Cardiac septum (tissue), 1 donor: ENCODE measurements at regions not wholly inside any gene's neighbourhood (a gene's known extent, or its start where the extent isn't known, plus 50 kb on each side); places are given as distances from the start of the nearest gene placed in this dataset.

ENCODE experiments used
- DNase-seq: peaks from one replicate; pipeline ENCODE4 v3.0.0-alpha.2; 2020; ENCODE audit warnings: low spot score
- intact Hi-C: fragments of 100-400 bp; cut with DNase I; formaldehyde crosslinking; loops from one replicate; pipeline ENCODE4 v1.14.0; 2022
- donor health status: DM: no; HTN: no; CAD: no.

- intact Hi-C loops = no loop called here
- DNase-seq = no peak
Observed at GRCh38 chr1:116819081-116819480, 64.9 kb downstream of the CD2 start.

- intact Hi-C loops = no loop called here
- no peak for DNase-seq
Observed at GRCh38 chr1:116820369-116820768, 66.1 kb downstream of the CD2 start.

GRCh38 chr1:116821763-116822162, 67.5 kb downstream of the CD2 start:
- intact Hi-C loops = no loop called here

DNA sequence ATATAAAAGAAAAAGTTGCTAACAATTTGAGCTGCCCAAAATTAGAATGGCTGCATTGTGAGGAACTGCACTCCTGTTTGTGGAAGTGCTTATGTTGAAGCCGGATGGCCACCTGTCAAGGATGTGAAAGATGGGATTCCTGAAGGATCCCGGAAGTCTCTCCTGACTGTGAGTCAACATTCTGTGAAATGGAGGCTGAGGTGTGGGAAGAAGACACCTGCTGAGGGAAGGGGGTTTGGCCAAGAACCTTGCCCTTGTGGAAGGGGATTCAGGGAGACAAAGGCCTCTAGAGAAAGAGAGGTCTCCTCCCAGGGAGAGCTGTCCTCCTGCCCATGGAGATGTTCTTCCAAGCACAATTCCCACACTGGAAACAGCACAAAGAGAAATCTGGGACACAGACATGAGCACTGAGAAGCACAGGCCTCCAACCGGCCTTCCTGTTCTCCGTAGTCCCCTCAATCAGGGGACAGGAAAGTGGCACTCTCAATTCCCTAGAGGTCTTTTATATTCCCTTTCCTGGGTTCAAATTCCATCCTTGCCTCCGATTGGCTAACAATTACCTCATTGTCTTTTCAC, 70.5 kb downstream of the CD2 start:
- intact Hi-C loops = no loop called here
- no peak for DNase-seq

More at GRCh38 chr1:116821763-116822162, 67.5 kb downstream of the CD2 start:
- no peak for DNase-seq

DNA sequence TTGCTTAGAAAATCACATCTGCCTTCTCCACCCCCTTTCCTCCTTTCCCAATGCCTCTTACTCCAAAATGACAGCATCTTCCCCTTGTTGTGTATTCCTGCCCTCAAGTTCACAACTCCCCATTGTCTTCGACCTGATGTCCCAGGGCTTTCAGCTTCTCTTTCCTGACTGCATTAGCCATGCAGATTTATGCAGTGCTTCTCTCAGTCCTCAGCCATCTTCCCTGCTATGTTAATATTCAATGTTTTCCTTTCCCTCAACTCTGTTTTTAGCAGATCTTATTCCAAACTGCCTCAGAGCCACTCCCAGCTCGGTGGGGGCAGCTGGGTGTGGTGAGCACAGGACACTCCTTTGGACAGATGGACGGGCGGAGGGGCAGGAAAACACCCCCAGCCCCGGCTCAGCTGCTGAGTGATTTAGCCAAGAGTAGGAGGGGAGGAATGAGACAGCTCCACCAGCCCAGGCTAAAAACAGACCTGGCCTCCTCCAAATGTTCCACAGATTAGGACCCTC, 71.0 kb downstream of the CD2 start:
- intact Hi-C loops = no loop called here
- DNase-seq = no peak

DNA sequence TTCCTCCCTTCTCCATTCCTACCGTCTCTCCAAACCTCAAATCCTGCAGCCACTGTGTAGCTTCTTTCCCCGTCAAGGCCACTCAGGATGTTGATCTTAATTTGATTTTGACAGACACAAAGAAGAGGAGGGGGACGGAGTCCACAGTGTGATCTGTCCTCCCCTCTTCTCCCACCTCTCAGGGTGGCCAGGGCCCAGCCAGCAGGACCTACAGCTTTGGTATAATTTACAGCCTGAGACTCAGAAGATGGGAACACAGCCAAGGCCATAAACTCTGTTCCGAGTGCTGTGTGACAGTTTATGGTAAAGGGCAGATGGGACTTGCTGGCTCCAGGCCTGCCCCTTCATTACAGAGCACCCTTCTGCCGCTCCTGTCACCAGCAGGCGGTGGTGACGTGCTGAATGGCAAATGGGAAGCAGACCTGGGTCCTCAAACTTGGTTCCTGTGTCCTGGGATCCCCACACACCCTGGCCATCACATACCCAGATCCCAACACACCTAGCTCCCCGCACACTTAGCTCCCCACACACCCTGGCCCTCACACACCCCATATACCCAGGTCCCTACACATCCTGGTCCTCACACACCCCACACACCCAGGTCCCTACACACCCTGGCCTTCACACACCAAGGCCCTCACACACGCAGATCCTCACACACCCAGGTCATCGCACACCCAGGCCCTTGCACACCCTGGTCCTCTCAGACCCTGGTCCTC, 71.6 kb downstream of the CD2 start:
- DNase-seq = no peak
- intact Hi-C loops = no loop called here

GRCh38 chr1:116826818-116827606, 72.8 kb downstream of the CD2 start:
- DNase-seq = no peak
- intact Hi-C loops = no loop called here

DNA sequence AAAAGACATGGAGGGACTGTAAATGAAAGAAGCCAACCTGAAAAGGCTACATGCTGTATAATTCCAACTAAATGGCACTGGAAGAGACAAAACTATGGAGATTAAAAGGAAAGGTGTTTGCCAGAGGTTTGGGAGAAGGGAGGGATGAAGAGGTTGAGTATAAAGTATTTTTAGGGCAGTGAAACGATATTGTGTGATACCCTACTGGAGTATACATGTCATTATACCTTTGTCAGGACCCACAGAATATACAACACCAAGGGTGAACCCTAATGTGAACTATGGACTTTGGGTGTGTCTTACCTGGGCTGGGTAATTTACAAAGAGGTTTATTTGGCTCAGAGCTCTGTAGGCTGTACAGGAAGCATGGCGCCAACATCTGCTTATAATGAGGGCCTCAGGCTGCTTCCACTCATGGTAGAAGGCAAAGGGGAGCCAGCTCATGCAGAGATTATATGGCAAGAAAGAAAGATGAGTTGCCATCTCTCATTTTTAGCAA, 73.4 kb downstream of the CD2 start:
- intact Hi-C loops = no loop called here
- DNase-seq = no peak

DNA sequence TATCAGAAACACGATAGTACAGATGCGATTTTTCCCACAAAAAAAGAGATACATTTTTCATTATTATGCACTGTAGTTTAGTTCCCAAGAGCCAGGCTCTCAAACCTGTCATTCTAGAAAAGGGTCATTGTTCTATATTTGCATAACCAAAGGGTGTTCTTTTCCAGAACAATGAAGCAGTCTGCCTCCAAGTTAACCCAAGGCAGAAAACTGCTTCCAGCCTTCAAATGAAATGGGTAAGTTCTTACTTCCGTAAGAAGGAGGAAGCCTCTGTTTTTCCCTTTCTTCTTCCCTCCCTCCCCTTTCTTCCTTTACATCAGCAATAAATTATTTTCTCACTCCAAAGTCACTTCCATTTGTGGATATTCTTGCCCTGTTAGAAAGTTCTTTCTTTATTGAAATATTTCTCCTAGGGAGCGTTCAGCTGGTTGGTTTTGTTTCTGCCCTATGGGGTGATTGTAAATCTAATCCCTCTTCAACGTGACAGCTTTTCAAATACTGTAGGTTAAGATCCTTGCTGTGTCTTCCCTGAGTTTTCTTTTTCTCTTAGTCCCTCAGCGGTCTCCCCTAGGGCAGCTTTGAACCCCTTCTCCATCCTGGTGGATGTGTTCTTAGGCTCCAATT, 77.3 kb upstream of the PTGFRN start:
- intact Hi-C loops = no loop called here
- no peak for DNase-seq

DNA sequence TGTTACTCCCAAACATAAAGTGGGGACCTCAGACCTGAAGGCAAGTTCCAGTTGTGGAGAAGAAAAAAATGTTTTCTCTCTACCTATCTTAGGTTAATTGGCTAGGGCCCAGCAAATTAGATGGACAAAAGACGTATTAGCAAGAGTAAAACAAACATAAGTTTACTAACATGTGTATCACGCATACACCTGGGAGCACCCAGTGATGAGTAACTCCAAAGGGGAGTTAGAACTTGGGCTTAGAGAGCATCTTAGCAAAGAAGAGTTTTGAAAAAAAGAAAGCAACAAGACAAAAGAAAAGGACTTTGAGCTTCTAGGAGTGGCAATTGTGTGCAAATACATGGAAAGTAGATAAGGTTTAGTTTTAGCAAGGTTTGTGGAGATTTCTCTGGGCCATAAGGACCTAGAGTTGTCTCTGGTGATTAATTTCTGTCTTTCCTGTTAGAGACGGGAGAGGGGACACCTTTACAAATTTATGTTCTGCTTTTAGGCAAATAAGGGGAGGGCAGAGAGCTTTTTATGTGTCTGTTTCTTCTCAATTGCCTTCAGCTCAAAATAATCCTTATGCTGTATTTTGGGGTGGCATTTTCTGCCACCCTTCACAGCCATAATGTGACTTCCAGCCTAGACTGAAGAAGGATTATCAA, 76.7 kb upstream of the PTGFRN start:
- intact Hi-C loops = no loop called here
- no peak for DNase-seq

DNA sequence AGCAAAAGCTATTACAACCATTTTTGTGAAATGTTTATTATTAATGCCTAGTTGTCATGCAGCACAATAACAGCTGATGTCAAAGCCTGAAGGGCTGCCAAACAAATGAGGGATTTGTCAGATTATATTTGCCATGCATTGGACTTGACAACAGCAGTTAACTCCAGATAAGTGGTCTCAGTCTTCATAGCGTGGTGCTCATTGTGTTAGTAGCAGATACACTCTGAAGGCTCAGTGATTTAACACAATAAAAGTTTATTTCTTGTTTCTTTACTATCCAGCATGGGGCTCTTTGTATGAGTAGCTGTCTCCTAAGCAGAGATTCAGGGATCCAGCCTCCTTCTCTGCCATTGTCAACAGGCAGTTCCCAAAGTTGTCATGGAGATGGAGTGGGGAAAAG, 76.0 kb upstream of the PTGFRN start:
- intact Hi-C loops = no loop called here
- DNase-seq = no peak

- intact Hi-C loops = no loop called here
Observed at GRCh38 chr1:116834595-116834994, 75.1 kb upstream of the PTGFRN start.

DNA sequence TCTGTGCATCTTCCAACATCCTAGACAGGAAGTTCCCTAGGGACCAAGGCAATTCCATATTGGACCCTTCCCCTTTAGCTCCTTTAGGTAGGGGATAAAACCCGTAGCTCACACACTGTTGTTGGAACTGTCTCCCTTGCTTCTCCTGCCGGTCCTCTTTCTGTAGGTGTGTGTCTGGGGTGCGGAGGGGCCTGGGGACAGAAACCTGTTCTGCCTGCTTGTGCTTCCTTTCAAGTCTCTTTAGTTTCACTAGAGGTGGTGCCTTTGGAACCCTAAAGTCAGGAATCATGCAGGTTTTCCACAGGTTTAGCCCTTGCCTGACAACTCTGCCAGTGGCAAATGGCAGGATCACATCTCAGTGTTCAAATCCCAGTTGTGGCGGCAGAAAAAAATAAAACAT, 74.6 kb upstream of the PTGFRN start:
- DNase-seq = no peak
- intact Hi-C loops = no loop called here

More at GRCh38 chr1:116834595-116834994, 75.1 kb upstream of the PTGFRN start:
- DNase-seq = no peak

- intact Hi-C loops = no loop called here
- DNase-seq = no peak
Observed at GRCh38 chr1:116836099-116836498, 73.6 kb upstream of the PTGFRN start.

DNA sequence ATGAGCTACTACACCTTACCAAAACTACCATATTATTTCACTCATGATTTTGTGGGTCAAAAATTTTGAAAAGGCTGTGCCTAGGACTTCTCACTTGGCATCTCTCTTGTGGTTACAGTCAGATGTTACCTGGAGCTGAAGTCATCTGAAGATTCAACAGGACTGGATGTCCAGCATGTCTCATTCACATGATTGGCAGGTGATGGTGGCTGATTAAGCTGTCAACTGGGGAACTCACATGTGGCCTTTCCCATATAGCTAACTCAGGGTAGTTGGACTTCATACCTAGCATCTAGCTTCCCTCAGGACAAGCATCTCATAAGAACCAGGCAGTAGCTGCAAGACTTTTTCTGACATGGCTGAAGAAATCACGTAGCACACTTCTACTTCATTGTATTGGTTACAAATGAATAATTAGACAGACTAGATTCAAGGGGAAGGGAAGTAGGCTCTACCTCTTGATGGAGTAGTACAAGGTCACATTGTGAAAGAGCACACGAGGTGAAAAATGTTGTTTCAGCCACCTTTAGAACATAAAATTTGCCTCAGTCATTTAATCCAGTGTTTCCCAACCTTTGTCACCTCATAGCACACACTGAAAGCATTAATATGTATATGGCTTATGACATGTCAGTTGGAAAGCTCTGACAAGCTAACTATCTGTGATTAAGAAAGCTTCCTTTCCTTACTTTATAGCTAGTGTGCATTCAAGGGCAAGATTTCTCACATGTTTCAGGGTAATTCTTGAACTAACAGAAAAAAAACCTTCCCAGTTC, 68.0 kb upstream of the PTGFRN start:
- intact Hi-C loops = no loop called here
- no peak for DNase-seq

DNA sequence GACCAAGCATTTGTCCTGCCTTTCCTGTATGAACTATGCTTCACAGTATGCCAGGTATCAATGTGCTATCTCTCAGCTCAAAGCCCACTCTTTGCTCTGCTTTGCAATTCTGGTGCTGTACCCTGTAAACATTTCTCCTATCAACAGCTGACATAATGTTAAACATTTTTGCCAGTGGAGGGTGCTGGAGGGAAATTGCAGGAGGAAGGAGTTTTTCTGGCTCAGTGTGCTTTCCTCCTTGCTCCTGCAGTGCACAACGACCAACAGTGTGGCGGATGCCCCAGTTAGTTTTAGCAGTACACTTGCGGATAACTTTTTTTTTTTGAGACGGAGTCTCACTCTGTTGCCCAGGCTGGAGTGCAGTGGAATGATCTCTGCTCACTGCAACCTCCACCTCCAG, 67.1 kb upstream of the PTGFRN start:
- intact Hi-C loops = no loop called here
- no peak for DNase-seq

- DNase-seq = no peak
- intact Hi-C loops = no loop called here
Observed at GRCh38 chr1:116844775-116845174, 64.9 kb upstream of the PTGFRN start.

DNA sequence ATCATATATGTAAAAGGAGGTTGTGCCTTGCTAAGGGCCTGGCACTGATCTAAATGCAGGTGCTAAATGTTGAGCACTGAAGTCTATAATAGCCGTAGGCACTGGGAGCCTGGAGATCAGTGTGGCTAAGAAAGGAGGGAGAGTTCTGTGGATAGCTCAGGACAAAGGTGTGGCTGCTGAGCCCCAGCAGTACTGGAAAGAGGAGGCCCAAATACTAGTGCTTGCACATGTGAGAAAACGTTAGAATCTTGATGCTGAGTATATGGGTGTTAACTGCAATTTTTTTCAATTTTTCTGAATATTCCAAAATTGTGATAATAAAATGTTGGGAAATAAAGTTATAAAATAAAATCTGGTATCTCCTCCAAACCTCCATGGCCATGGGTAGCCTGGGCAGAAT, 62.5 kb upstream of the PTGFRN start:
- intact Hi-C loops = no loop called here
- no peak for DNase-seq
